22Rv1 (cell line): ENCODE measurements at regions not wholly inside any gene's neighbourhood (a gene's known extent, or its start where the extent isn't known, plus 50 kb on each side); places are given as distances from the start of the nearest gene placed in this dataset.
"Not testable (repeated sequence)": the region's sequence is repeated elsewhere in the genome, so short reads cannot be mapped to it uniquely, and the experiment has no call there.

Experiments used
- H3K27ac ChIP-seq: fragments of 450-650 bp; 2 replicates; pipeline ENCODE4 v1.5.1; 2017
- ZFX ChIP-seq: fragments of 450-650 bp; IDR thresholded peaks from 2 replicates; pipeline ENCODE4 v1.6.1; 2017; ENCODE audit warnings: antibody characterized with exemption, borderline replicate concordance
- TF ChIP-seq, protein P1 (sequence below): fragments of 450-650 bp; IDR thresholded peaks from 2 replicates; pipeline ENCODE4 v1.5.1; 2017; ENCODE audit warnings: mild to moderate bottlenecking

- TF ChIP-seq ZFX = no peak
- TF ChIP-seq, protein P1, sequence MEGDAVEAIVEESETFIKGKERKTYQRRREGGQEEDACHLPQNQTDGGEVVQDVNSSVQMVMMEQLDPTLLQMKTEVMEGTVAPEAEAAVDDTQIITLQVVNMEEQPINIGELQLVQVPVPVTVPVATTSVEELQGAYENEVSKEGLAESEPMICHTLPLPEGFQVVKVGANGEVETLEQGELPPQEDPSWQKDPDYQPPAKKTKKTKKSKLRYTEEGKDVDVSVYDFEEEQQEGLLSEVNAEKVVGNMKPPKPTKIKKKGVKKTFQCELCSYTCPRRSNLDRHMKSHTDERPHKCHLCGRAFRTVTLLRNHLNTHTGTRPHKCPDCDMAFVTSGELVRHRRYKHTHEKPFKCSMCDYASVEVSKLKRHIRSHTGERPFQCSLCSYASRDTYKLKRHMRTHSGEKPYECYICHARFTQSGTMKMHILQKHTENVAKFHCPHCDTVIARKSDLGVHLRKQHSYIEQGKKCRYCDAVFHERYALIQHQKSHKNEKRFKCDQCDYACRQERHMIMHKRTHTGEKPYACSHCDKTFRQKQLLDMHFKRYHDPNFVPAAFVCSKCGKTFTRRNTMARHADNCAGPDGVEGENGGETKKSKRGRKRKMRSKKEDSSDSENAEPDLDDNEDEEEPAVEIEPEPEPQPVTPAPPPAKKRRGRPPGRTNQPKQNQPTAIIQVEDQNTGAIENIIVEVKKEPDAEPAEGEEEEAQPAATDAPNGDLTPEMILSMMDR = no peak
- no peak overlapping the region for H3K27ac ChIP-seq
Observed at GRCh38 chr7:45328403-45328981, 170.9 kb downstream of the RAMP3 start.

DNA sequence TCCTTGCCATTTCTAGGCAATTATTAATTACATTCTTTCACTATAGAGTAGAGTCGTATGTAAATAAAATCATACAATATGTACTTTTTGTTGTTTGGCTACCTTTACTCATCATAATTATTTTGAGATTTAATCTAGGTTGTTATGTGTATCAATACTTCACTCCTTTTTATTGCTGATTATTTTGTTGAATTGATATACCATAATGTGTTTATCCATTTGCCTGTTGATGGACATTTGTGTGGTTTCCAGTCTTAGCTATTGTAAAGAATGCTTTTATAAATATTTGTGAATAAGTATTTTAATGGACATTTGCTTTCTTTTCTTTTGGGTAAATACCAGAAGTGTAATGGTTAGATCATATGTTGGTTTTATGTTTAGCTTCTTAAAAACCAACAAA, 174.0 kb downstream of the RAMP3 start:
- H3K27ac ChIP-seq = no peak overlapping the region
- no peak for TF ChIP-seq ZFX
- TF ChIP-seq, protein P1 = no peak

- H3K27ac ChIP-seq = not testable (repeated sequence)
Observed at GRCh38 chr7:45335024-45335423, 177.4 kb downstream of the RAMP3 start.

DNA sequence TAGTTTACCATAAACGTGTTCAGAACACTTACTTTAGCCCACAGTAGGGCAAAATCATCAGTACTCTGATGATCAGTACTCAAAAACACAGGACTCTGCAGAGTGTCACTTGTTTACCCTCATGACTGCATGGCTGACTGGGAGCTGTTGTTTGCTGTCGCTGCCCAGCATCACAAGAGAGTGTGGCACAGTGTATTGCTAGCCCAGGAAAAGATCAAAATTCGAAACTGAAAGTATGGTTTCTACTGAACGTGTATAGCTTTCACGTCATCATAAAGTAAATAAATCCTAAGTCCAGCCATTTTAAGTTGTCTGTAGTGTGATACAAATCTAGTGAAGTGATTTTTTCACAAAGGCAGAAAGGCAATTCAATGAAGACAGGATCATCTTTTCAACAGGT, 184.6 kb downstream of the RAMP3 start:
- TF ChIP-seq, protein P1 = no peak
- no peak for TF ChIP-seq ZFX
- H3K27ac ChIP-seq = no peak overlapping the region

DNA sequence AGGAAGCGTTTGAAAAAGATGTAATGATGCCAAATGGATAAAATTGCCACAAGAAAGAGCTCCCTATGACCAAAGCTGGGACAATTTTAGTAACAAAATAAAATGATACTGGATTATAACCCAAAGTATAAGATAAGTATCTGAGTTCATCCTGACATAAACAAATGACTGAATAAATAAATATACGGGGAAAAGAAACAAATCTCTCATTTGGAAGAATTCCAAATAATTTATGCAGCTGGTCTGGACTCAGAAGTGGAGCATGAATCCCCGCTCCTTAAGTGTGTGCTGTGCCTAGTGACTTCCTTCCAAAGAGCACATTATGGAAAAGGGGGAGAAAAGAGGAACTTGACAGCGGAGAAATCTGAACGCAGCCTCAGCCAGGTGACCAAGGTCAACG, 186.2 kb downstream of the RAMP3 start:
- no peak for TF ChIP-seq ZFX
- TF ChIP-seq, protein P1 = no peak
- no peak overlapping the region for H3K27ac ChIP-seq

GRCh38 chr7:45347804-45348203, 190.2 kb downstream of the RAMP3 start:
- TF ChIP-seq ZFX = no peak
- TF ChIP-seq, protein P1 = no peak
- H3K27ac ChIP-seq = no peak overlapping the region

DNA sequence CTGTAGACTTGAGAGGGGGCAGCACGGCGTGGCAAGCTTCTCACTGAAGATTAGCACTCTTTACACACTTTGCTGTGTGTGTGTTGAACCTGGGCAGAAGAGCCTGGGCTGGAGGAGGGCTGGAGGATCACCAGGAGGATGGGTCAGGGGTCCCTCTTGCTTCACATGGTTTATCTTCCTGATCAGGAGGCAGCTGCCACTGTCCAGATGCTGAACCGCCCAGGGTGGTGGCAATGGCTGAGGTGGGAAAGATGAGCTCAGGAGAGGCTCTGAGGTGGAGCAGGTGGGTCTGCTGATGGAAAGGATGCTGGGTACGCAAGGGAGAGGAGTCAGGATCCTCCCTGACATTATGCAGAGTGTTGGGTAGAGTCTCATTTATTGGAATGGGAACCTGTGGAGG, 191.5 kb downstream of the RAMP3 start:
- no peak for TF ChIP-seq ZFX
- TF ChIP-seq, protein P1 = no peak
- no peak overlapping the region for H3K27ac ChIP-seq

GRCh38 chr7:45350896-45351295, 193.3 kb downstream of the RAMP3 start:
- TF ChIP-seq, protein P1 = no peak
- no peak for TF ChIP-seq ZFX
- no peak overlapping the region for H3K27ac ChIP-seq
